Gastrocnemius medialis (tissue), 4 donors: ENCODE measurements at regions not wholly inside any gene's neighbourhood (a gene's known extent, or its start where the extent isn't known, plus 50 kb on each side); places are given as distances from the start of the nearest gene placed in this dataset.

Source experiments
- ATAC-seq, 2 donors: fragments of 150-250 bp; one replicate each; pipeline ENCODE4 v1.9.1; 2016
- DNase-seq, 2 donors: peaks; one replicate each; pipeline ENCODE4 v3.0.0-alpha.2; 2019
- H3K27ac ChIP-seq, 4 donors: fragments of 200-600 bp; sonication (generic); 1 replicate in 1 of 4; 2 replicates in 3 of 4; pipeline ENCODE4 v1.5.1; 2016 to 2018; ENCODE audit warnings: mild to moderate bottlenecking in 2 of 4, moderate library complexity in 1 of 4
- H3K27me3 ChIP-seq, 3 donors: fragments of 200-600 bp; sonication (generic) in 2 of 3; 1 replicate in 1 of 3; 2 replicates in 2 of 3; pipeline versions ENCODE4 v1.5.1 to v1.6.0; 2016 to 2019; ENCODE audit warnings: mild to moderate bottlenecking in 1 of 3, moderate library complexity in 1 of 3
- H3K36me3 ChIP-seq, 2 donors: fragments of 200-600 bp; sonication (generic) in 1 of 2; one replicate each; pipeline ENCODE4 v1.5.1; 2017 to 2018
- H3K4me1 ChIP-seq, 2 donors: fragments of 200-600 bp; sonication (generic) in 1 of 2; one replicate each; pipeline ENCODE4 v1.5.1; 2016 to 2017; ENCODE audit warnings: mild to moderate bottlenecking in 2 of 2
- H3K4me3 ChIP-seq, 4 donors: fragments of 200-600 bp; sonication (generic) in 3 of 4; 1 replicate in 1 of 4; 2 replicates in 3 of 4; pipeline ENCODE4 v1.5.1; 2016 to 2019; ENCODE audit warnings: mild to moderate bottlenecking in 2 of 4
- H3K9me3 ChIP-seq, 3 donors: fragments of 200-600 bp; sonication (generic) in 2 of 3; 1 replicate in 1 of 3; 2 replicates in 2 of 3; pipeline ENCODE4 v1.5.1; 2016 to 2019
- CTCF ChIP-seq, 5 experiments: fragments of 450-650 bp in 3 of 5; fragments of 200-600 bp in 2 of 5; sonication (generic) in 2 of 5; IDR thresholded peaks in 4 of 5; conservative IDR thresholded peaks in 1 of 5; 1 replicate in 4 of 5; 2 replicates in 1 of 5; pipeline ENCODE4 v1.5.1; 2016 to 2019; ENCODE audit warnings: antibody characterized with exemption in 5 of 5, mild to moderate bottlenecking in 3 of 5, moderate library complexity in 3 of 5
- POLR2A ChIP-seq, 2 donors: fragments of 450-650 bp; IDR thresholded peaks; one replicate each; pipeline ENCODE4 v1.6.1; 2017; ENCODE audit warnings: antibody characterized with exemption in 2 of 2, mild to moderate bottlenecking in 2 of 2, moderate library complexity in 2 of 2
- in situ Hi-C, 4 donors: fragments of 200-750 bp; cut with MboI; loops; one replicate each; pipeline versions ENCODE4 v1.15.0 to v1.8.0; 2017; ENCODE audit warnings: low sequenced_read_pairs in 4 of 4
- intact Hi-C: fragments of 100-400 bp; cut with DNase I; formaldehyde crosslinking; loops from one replicate; pipeline ENCODE4 v1.15.1; 2023; ENCODE audit warnings: low total_unique reads

- no peak overlapping the region for H3K27ac ChIP-seq
- no peak for TF ChIP-seq POLR2A (IDR thresholded peaks at IDR 0.05)
- TF ChIP-seq CTCF (IDR thresholded peaks at IDR 0.05 in 4 of 5, conservative IDR thresholded peaks at IDR 0.05 in 1 of 5), result no peak
- H3K27me3 ChIP-seq, result no peaks in the 10 kb centered on the region
- H3K9me3 ChIP-seq, result no peaks in the 10 kb centered on the region
- DNase-seq (peak in 1 of 2 donors; percentile 12), ATAC-seq (peak; percentile 91 to 94)
- H3K4me1 ChIP-seq, result peaks cover 0 to 19% of the 10 kb centered on the region in 2 donors
- intact Hi-C loops (no loop called here), in situ Hi-C loops (no loop called here)
- H3K4me3 ChIP-seq, result no peak overlapping the region
- no peaks in the 10 kb centered on the region for H3K36me3 ChIP-seq
Observed at GRCh38 chr4:54568184-54568583, 89.6 kb upstream of the KIT start.

DNA sequence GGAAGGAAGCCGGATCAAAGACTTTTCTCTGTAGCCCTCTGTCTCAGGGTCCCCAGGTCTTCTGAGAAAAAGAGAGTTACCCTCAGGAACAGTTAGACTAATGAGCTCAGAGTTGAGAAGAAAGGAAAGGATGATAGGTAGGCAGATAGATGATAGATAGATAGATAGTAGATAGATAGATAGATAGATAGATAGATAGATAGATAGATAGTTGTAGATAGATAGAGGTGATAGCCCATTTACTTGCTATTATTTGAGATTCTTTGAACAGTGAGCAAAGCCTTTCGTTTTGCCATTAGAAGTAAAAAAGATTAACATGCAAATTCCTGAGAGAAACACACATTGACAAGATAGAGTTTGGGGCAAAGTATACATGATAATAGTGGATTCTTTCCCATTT, 86.9 kb upstream of the KIT start:
- no peaks in the 10 kb centered on the region for H3K36me3 ChIP-seq
- in situ Hi-C loops (no loop called here), intact Hi-C loops (no loop called here)
- H3K9me3 ChIP-seq, result no peaks in the 10 kb centered on the region
- peaks cover 0 to 19% of the 10 kb centered on the region in 2 donors for H3K4me1 ChIP-seq
- ATAC-seq (no peak), DNase-seq (no peak)
- no peak for TF ChIP-seq CTCF (IDR thresholded peaks at IDR 0.05 in 4 of 5, conservative IDR thresholded peaks at IDR 0.05 in 1 of 5)
- TF ChIP-seq POLR2A (IDR thresholded peaks at IDR 0.05), result no peak
- no peak overlapping the region for H3K4me3 ChIP-seq
- H3K27ac ChIP-seq, result no peak overlapping the region
- H3K27me3 ChIP-seq, result no peaks in the 10 kb centered on the region

- intact Hi-C loops, result no loop called here
- Histone ChIP-seq H3K27me3 (peaks cover 0 to 1% (median 0%) of the 10 kb centered on the region in 3 donors), H3K27ac (no peak overlapping the region), H3K9me3 (no peaks in the 10 kb centered on the region), H3K36me3 (no peaks in the 10 kb centered on the region), H3K4me3 (no peak overlapping the region), H3K4me1 (peaks cover 0 to 14% of the 10 kb centered on the region in 2 donors)
- TF ChIP-seq POLR2A (IDR thresholded peaks at IDR 0.05) (no peak), CTCF (IDR thresholded peaks at IDR 0.05 in 4 of 5, conservative IDR thresholded peaks at IDR 0.05 in 1 of 5) (no peak)
- in situ Hi-C loops, result no loop called here
- DNase-seq (no peak), ATAC-seq (no peak)
Observed at GRCh38 chr4:54571293-54572151, 86.2 kb upstream of the KIT start.

DNA sequence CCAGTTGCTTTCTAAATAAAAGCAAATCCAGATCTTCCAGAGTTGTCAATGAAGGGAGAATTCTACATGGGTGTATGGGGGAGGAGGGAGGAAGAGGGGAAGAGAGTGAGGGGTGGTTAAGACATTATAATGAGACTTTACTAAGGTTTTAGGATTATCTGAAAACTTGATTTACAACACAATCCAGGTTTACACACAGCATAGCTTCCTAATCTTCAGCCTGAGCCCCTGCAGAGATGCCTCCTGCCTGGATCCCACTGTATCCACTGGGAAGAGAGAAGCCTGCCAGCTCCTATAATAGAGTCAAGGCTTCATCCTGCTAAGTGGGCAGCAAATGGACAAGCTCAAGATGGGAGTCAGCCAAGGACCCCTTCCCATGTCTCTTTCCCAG, 85.6 kb upstream of the KIT start:
- in situ Hi-C loops, result no loop called here
- H3K4me3 ChIP-seq, result no peak overlapping the region
- ATAC-seq (no peak), DNase-seq (no peak)
- no peak overlapping the region for H3K27ac ChIP-seq
- H3K27me3 ChIP-seq, result peaks cover 0 to 2% (median 0%) of the 10 kb centered on the region in 3 donors
- TF ChIP-seq POLR2A (IDR thresholded peaks at IDR 0.05) (no peak), CTCF (IDR thresholded peaks at IDR 0.05 in 4 of 5, conservative IDR thresholded peaks at IDR 0.05 in 1 of 5) (no peak)
- intact Hi-C loops, result no loop called here
- H3K9me3 ChIP-seq, result no peaks in the 10 kb centered on the region
- H3K4me1 ChIP-seq, result peaks cover 0 to 9% of the 10 kb centered on the region in 2 donors
- no peaks in the 10 kb centered on the region for H3K36me3 ChIP-seq
